Fibroblast of lung (primary cell): ENCODE measurements at regions not wholly inside any gene's neighbourhood (a gene's known extent, or its start where the extent isn't known, plus 50 kb on each side); places are given as distances from the start of the nearest gene placed in this dataset.

Experiments
- CTCF ChIP-seq, 2 donors: IDR thresholded peaks in 1 of 2; conservative IDR thresholded peaks in 1 of 2; 1 replicate in 1 of 2; 2 replicates in 1 of 2; pipeline ENCODE4 v1.5.1; 2011 to 2012; ENCODE audit warnings: low read length in 2 of 2, control low read depth in 1 of 2, inconsistent platforms in 1 of 2, low read depth in 1 of 2, mild to moderate bottlenecking in 1 of 2
- EZH2 ChIP-seq: IDR thresholded peaks from 2 replicates; pipeline ENCODE4 v1.5.1; 2012; ENCODE audit warnings: low read length, control low read depth, mild to moderate bottlenecking; ENCODE audit errors: missing control alignments

GRCh38 chr6:165183496-165184140, 125.8 kb downstream of the C6orf118 start:
- TF ChIP-seq CTCF (conservative IDR thresholded peaks at IDR 0.05 in 1 of 2, IDR thresholded peaks at IDR 0.05 in 1 of 2; ENCODE audit: low read depth in 1 of 2, low read length in 2 of 2) (no peak), EZH2 (no peak)
